Activated CD8-positive, alpha-beta memory T cell treated with anti-CD3 and anti-CD28 coated beads, Interleukin-2, amount 50 U/mL, for 1 hour (primary cell): ENCODE measurements at regions not wholly inside any gene's neighbourhood (a gene's known extent, or its start where the extent isn't known, plus 50 kb on each side); places are given as distances from the start of the nearest gene placed in this dataset.

Experiments used
- DNase-seq: peaks from one replicate; pipeline ENCODE4 v3.0.0-alpha.2; 2020; ENCODE audit errors: extremely low read depth

GRCh38 chr11:128219731-128220120 is 367.6 kb downstream of the ETS1 start:
- no peak for DNase-seq

GRCh38 chr11:128216198-128216597 is 371.2 kb downstream of the ETS1 start:
- no peak for DNase-seq

GRCh38 chr11:128215238-128215882 is 372.0 kb downstream of the ETS1 start:
- no peak for DNase-seq

DNA sequence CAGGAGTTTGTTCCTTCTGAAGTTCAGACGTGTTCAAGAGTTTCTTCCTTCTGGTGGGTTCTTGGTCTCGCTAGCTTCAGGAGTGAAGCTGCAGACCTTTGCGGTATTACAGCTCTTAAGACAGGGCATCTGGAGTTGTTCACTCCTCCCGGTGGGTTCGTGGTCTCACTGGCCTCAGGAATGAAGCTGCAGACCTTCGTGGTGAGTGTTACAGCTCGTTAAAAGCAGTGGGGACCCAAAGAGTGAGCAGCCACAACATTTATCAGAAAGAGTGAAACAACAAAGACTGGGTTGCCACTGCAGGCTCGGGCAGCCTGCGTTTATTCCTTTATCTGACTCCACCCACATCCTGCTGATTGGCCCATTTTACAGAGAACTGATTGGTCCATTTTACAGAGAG is 373.1 kb downstream of the ETS1 start:
- DNase-seq = no peak

DNA sequence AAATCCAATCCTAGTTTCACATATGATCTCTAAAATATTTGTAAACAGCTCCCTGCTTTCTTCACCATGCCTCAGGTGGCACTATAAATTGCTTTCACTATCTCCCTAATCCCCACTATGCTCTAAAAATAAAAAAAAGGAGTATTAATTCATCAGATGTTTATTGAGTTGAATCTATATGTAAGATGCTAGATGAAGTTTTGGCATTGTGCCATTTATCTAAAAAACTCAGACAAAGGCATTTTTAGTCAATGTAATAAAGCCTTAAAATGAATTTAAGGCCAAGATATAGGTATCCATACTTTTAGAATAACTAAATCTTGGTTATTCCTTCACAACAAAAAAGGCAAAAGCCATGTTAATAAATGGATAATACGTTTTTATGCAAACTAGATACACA is 373.9 kb downstream of the ETS1 start:
- DNase-seq = no peak

DNA sequence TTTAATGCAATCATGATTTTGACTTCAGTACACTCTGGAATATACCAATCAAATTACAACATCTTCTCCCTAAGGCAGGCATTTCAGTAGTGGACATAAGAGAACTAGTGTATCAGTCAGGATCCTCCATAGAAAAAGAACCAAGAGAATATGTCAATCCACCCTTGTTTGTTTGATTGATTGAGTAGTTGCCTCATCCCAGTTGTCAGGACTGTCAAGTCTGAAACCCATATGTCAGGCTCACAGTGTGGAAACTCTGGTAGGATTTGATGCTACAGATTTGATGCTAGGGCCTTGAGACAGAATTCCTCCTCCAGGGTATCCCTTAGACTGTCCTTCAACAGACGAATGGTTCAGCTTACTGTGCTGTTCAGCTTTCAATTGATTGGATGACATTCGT is 375.0 kb downstream of the ETS1 start:
- no peak for DNase-seq

- no peak for DNase-seq
Observed at GRCh38 chr11:128210148-128210940, 377.0 kb downstream of the ETS1 start.

GRCh38 chr11:128209138-128209435 is 378.3 kb downstream of the ETS1 start:
- DNase-seq = no peak

DNA sequence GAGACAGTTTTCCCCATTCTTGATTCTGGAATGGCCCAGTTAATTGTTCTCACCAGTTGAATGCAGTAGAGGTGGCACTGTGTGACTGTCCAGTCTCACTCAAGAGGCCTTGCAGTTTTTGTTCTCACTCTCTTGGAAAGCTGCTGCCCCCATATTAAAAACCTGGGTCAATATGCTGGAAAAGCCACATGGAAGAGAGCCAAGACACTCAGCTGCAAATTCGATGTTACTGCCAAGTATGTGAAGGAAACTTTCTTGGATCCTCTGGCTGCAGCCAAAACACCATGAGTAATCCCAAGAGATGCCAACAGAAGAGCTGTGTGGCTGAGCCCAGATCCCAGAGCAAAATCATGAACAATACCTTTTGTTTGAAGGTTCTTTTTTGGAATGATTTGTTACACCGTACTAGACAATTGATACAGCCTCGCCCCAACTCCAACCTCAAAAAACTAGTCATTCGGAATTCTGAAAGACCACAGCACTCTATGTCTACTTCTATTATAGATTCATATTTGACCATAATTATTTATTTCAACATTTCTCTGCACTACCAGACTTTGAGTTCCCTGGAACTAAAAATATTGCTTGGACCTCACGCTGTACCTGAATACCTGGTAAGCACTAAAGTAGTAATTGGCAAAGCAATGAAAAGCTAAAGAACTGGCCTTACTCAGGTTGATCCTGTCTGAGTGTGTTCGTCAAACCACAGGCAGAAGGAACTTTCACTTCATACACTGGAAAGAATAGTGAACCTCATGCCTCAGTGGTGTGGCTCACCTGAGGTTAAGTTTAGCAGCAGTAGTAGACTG is 378.8 kb downstream of the ETS1 start:
- no peak for DNase-seq

DNA sequence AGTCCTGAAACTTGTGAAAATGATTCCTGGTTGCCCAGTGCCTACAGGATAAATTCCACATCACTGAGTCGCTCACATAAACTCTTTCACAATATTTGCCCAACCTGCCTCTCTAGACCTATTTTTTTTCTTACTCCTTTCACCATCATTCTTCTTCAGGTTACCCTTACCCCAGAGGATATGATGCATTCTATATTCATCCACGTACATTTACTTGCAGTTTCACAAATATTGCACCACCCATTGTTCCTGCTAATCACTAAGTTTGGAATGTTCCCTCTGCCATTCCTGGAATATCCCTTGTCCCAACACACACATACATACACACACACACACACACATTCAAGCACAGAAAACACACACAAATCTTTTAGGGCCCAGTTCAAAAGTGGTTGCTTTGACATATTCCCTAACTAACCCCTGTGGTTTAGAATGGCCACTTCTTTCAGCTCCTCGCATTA is 379.5 kb downstream of the ETS1 start:
- no peak for DNase-seq

DNA sequence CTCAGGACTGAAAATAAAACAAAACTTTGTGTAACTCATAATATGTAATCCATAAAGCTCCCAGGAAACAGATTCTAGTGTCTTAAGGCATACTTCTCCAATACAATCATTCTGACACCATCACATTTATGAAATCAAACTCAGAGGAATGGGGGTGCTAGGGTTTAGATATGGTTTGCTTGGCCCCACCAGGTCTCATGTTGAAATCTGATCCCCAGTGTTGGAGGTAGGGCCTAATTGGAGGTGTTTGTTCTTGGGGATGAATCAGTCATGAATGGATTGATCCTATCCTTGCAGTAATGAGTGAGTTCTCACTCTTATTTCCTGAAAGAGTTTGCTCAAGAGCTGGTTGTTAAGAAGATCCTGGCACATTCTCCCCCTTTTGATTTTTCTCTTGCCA is 380.9 kb downstream of the ETS1 start:
- no peak for DNase-seq

DNA sequence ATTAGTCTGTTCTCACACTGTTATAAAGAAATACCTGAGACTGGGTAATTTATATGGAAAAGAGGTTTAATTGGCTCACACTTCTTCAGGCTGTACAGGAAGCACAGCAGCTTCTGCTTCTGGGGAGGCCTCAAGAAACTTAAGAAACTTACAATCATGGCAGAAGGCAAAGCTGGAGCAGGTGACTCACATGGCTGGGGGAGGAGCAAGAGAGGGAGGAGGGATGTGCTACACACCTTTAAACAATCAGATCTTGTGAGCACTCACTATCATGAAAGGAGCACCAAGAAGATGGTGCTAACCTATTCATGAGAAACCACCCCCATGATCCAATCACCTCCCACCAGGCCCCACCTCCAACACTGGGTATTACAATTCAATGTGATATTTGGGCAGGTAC is 381.6 kb downstream of the ETS1 start:
- DNase-seq = no peak

GRCh38 chr11:128204898-128205297 is 382.5 kb downstream of the ETS1 start:
- no peak for DNase-seq

- DNase-seq = no peak
Observed at GRCh38 chr11:128201801-128202200, 385.6 kb downstream of the ETS1 start.

- DNase-seq = no peak
Observed at GRCh38 chr11:128201009-128201408, 386.3 kb downstream of the ETS1 start.

DNA sequence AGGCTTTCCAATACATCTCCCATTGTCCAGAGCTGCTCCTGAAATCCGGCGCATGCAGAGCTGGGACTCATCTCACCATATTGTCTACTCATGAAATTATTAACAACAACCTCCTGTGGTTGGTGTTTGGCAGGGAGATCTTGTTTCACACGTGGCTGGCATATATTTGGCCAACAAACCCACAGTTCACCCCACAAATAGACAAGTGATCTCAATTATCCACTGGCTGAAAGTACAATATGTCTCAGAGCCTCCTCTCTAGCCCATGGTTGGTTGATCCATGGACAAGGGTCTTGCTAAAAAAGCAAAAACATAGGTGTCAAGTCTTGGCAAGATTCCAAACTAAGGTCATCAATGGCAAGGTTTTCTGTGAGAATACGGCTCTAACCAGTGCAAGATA is 386.9 kb downstream of the ETS1 start:
- no peak for DNase-seq

DNA sequence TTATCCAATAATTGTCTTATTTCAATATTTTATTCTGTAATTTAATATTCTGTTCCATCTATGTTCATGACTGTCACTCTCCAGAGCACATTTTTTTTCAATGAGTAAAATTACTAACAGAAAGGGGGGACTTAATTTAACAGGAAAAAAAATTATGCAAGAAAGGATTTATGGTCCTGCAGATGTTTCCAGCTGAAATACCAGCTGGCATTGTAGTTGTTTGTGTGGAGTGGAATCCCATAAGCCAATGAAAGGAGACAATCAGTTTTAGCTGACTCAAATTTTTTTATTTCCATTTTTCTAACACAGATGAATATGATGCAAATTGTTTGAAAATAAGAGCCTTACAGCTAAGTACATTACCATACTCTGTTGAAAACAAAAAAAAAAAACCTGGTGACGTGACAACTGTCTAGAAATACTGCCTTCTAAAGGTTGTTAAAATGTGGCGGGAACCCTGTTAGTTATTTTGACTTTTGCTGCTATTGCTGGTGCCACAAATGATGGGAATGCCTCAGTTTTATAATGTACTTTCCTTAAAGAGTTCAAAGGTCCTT is 389.1 kb downstream of the ETS1 start:
- no peak for DNase-seq

DNA sequence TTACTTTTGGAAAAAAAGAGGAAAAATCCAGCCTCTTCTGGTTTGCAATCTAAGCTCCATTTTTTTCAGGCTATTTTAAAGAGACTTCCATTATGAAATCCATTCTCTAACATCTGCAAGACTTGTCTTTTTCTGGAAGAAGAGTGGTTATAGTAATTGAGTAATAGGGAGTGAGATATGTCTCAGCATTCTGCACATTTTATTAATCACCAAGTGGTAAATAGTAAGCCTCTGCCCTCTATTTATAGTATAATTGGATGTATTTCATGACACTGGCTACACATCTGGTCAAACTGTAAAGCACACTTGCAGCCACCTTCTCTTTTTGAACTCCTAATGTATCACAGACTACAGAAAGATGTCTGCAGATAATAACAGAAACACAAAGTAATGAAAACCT is 391.1 kb downstream of the ETS1 start:
- no peak for DNase-seq

- DNase-seq = no peak
Observed at GRCh38 chr11:128195756-128196155, 391.6 kb downstream of the ETS1 start.

- peak; percentile 19 for DNase-seq
Observed at GRCh38 chr11:128195057-128195751, 392.2 kb downstream of the ETS1 start.

GRCh38 chr11:128194216-128194615 is 393.1 kb downstream of the ETS1 start:
- DNase-seq = no peak

DNA sequence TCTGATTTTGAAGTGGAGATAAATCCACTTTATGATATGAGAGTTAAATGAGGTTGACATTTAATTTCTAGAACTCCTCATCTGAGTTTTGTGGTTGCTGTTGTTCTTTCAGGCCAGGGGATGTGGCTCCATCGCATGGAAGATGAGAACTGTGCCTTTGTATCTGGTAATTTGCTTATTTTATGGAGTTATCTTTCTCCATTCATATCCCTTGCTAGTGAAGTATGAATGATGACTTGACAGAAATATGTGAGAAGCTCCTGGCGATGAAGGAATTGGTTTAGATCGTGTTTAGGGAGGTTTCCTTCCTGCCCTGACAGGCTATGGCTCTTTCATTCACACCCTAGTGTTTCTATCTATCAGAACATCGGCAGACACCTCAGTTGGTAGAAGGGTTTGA is 393.7 kb downstream of the ETS1 start:
- DNase-seq = no peak
